Activated naive CD4-positive, alpha-beta T cell treated with anti-CD3 and anti-CD28 coated beads, Interleukin-2, amount 50 U/mL, for 16 hours (primary cell): ENCODE measurements at regions not wholly inside any gene's neighbourhood (a gene's known extent, or its start where the extent isn't known, plus 50 kb on each side); places are given as distances from the start of the nearest gene placed in this dataset.

Source experiments
- DNase-seq: peaks from one replicate; pipeline ENCODE4 v3.0.0-alpha.2; 2020

DNA sequence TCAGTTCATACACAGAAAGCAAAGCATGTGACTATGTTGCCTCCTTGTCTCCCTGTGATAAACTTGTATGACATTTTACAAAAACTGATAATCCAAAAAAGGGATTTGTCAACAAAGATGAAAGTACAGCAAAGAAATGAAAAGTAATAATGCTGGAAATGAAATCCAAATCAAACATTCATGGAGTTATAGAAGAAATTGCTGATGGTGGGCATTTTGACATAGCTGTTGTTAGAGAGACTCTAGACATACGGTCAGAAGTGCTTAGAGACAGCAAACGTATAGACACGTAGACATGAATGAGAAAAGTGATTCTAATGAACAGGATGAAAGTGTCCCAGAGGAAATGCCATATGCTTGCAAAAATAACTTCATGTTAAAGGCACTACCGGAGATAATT is 186.9 kb upstream of the RGMB start:
- no peak for DNase-seq

DNA sequence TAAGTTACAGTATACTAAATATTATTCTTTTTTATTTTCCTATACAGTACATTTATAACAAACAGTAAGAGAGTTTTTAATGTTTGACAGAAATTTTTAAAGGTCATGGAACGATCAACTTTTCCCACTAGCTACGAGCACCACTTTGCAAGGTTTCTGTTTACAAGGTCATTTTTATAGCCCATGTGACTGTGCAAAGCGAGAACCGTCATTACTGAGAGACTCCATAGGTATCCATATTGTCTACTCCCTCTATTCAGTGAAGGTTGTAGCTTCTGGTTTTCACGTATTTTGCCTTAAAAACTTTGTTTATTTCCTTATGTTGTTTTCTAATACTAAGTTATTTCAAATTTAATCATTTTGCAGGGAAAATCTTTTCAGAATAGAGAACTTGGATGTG is 186.3 kb upstream of the RGMB start:
- no peak for DNase-seq

- DNase-seq, result no peak
These were observed 185.2 kb upstream of the RGMB start for GRCh38 chr5:98588215-98588614.

GRCh38 chr5:98593418-98593817 is 180.0 kb upstream of the RGMB start:
- no peak for DNase-seq

DNA sequence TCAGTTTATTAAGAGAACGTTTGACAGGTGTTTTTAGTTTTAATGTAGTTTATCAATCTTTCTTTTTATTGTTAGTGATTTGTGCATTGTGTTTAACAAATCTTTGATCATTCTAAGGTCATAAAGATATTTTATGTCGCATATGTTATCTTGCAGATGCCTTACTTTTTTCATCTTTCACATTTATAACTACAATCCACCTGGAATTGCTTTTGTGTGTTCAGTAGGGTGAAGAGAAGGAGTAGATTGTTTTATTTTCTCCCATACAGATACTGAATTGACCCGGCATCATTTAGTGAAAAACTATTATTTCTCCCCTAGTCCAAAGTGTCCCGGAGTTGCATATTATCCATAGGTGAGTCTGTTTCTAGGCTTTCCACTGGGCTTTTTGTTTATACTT is 179.4 kb upstream of the RGMB start:
- DNase-seq, result no peak

- no peak for DNase-seq
These were observed 174.4 kb upstream of the RGMB start for GRCh38 chr5:98599016-98599415.

DNA sequence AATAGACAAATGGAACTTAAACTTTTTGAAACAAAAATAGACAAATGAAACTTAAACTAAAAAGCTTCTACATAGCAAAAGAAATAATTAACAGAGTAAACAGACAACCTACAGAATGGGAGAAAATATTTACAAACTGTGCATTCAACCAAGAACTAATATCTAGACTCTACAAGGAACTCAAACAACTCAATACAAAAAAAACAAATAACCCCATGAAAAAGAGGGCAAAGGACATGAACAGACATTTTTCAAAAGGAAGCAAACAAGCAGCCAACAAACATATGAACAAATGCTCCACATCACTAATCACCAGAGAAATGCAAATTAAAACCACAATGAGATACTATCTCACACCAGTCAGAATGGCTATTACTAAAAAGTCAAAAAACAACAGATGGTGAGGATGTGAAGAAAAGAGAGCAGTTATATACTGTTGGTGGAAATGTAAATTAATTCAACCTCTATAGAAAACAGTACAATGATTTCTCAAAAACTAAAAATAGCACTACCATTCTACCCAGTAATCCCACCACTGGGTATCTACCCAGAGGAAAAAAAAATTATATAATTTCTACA is 170.8 kb upstream of the RGMB start:
- no peak for DNase-seq

GRCh38 chr5:98603456-98603855 is 170.0 kb upstream of the RGMB start:
- no peak for DNase-seq

- no peak for DNase-seq
These were observed 169.2 kb upstream of the RGMB start for GRCh38 chr5:98604301-98604700.

GRCh38 chr5:98604721-98605425 is 168.6 kb upstream of the RGMB start:
- no peak for DNase-seq

- no peak for DNase-seq
These were observed 168.0 kb upstream of the RGMB start for GRCh38 chr5:98605426-98605825.

GRCh38 chr5:98606961-98607360 is 166.5 kb upstream of the RGMB start:
- no peak for DNase-seq

DNA sequence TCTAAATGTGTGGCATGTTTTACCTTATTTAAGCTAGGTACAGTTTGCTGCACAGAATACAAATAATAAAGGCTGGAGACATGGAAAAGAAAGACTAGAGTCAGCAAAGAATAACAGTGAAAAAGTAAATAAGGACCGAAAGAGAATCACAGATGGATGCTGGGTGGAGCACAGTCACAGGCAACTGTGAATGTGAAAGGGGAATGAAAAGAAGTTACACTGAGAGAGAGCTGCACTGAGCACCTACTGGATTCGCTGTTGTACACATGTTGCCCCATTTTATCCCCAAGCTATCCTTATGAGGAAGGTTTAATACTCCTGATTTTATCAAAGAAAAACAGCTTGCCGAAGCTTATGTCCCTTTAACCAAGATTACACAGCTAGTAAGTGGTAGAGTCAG is 165.4 kb upstream of the RGMB start:
- no peak for DNase-seq

DNA sequence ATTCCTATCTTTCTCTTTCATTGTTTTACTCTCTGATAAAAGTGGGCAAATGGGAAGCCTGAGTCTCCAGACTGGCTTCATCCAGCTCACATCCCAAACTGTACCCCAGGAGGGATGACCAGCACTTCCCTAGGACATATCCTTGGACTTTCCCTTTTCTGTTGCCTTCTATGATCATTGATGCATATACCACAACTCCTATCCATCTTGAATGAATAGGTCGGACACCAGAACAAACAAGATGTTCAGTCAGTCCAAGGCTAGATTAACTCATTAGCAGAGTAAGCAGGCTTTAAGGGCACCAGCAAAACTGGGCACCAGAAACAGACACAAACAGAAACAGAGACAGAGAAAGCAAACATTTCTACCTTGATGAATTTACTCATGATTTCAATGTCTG is 159.1 kb upstream of the RGMB start:
- DNase-seq, result no peak

DNA sequence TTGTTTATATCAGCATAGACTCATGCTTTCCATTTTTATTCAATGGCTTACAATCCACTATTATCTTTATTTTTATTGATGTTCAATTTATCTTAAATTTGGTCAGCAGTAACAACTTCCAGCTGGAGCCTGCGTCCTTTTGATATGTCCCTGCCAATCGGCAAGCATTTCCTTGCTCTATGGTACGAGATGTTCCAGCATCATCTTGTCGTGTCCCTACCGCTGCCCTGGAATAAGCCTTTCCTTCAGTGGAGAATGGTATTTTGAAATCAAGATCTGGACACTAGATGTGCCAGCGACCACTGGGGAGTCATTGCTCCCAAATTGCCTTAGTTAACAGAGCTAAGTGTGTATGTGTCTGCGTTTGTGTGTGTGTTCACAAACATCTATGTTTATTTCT is 151.6 kb upstream of the RGMB start:
- DNase-seq, result no peak

- DNase-seq, result no peak
These were observed 149.2 kb upstream of the RGMB start for GRCh38 chr5:98624145-98624880.

DNA sequence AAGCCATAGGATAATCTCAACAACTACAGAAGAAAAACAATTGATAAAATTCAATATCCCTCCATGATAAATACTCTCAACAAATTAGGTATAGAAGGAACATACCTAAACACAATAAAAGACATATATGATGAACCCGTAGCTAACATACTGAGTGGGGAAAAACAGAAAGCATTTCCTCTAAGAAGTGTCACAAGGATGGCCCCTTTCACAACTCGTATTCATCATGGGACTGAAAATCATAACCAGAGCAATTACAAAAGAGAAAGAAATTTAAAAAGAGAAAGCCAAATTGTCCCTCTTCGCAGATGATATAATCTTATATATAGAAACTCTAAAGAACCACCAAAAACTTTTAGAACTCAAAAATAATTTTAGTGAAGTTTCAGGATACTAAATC is 146.3 kb upstream of the RGMB start:
- no peak for DNase-seq

GRCh38 chr5:98630621-98631020 is 142.8 kb upstream of the RGMB start:
- no peak for DNase-seq

- no peak for DNase-seq
These were observed 142.0 kb upstream of the RGMB start for GRCh38 chr5:98631311-98632054.

DNA sequence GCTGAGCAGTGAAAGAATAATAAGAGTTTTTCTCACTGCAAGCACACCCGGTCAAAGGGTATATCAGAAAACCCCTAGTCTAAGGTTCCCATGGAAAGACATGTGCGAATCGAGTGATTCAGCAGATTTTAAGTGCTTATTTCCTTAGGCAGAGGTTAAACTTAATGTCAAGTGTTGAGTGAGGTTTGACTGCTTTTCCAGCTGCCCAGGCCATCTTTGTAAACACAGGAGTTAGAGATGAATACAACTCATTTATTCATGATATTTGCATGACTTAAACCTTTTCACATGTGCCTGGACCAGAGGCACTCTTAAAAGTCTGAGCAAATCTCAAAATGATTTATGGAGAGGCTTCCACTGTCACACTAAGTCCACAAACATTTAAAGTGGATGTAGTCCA is 137.8 kb upstream of the RGMB start:
- DNase-seq, result no peak

DNA sequence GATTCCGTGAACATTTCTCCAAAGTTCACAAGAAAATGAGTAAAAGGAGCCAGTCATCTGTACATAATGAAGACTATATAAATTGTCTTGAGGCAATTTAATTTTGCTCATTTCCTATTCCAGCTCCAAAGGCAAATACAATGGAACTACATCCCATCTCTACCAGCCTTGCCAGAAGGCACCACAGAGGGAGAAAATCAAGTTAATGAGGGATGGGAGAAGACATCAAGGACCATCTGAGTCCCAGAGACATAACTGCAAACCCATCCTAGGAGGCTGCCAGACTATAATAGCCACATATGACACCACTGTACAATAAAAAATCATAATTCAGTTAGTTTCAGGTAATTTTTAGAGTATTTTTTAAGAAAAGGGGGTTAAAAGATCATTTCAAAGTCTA is 136.3 kb upstream of the RGMB start:
- no peak for DNase-seq

DNA sequence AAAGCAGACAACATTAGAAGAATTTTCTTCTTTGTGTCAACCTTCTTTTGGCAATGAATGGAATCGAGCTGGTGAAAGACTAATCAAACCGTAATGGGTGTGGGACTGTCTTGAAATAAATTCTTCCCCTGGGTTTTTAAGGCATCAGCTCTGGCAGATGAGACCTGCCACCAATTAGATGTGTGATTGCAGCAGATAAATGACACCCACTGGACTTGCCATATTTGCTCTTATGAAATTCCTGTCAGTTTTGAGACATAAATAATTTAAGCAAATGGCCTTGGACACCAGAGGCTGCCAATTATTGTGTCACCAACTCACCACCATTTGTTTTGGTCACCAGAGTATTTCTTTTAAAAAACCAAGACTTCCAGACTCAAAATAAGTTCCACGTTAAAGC is 135.9 kb upstream of the RGMB start:
- DNase-seq, result no peak

DNA sequence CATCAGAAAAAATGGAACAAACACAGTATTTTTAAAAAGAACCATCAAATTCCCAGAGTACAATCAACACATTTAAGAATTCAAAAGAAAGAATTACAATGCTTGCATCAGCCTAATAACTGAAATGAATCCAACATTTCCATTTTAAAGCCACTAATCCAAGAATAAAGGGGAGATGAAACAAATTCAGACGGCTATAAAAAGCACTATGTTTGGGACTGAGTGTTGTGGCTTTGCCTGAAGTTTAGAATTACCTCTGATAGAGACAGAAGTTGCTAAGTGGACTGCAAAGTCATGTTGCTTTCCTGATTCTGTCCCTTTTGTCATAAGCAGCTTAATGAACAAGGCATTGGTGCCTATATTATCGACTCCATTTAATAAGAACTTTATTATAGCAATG is 135.4 kb upstream of the RGMB start:
- DNase-seq, result no peak

GRCh38 chr5:98638701-98639100 is 134.8 kb upstream of the RGMB start:
- DNase-seq, result no peak
